ENCODE measurements at regions not wholly inside any gene's neighbourhood (a gene's known extent, or its start where the extent isn't known, plus 50 kb on each side); places are given as distances from the start of the nearest gene placed in this dataset.
A peak's percentile ranks its signal among the peaks of the same experiment; 100 is the strongest.
"Not testable (repeated sequence)": the region's sequence is repeated elsewhere in the genome, so short reads cannot be mapped to it uniquely, and the experiment has no call there.

DNA sequence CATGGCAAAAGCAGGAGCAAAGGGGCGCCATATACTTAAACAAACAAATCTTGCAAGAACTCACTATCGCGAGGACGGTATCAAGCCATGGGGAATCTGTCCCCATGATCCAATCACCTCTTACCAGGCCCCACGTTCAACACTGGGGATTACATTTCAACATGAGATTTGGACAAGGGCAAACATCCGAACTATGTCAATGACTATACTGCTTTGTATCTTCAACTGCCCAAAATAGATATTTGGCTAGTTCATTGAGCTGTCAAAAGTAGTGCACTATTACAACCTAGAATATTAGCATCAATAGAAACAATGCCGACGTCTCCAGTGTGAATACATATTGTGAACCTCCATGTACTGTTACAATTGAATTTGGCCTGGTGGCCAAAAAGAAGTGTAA lies 760.4 kb downstream of the MCTP2 start:
- DNase-seq (ENCODE audit: low spot score) = no peak

GRCh38 chr15:95009635-95010034 lies 778.3 kb downstream of the MCTP2 start:
- DNase-seq (ENCODE audit: low spot score) = no peak

DNA sequence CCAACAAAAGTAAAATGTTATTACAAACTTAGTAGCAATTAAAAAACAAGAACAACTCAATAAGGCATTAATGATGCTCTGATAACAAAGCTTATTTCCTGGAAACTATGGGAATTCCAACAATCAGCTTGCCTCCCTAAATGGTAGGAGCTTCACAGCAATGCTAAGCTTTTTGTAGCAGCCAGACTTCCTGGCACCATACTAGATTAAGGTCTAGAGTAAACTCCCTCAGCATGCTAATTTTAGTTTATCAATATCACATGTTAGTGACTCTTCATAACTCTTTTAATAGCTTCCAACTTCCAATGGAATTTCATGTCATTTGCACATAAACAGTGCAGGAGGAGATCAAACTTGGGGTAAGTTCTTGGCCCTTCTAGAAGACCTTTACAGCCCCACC lies 782.0 kb downstream of the MCTP2 start:
- no peak for DNase-seq (ENCODE audit: low spot score)

DNA sequence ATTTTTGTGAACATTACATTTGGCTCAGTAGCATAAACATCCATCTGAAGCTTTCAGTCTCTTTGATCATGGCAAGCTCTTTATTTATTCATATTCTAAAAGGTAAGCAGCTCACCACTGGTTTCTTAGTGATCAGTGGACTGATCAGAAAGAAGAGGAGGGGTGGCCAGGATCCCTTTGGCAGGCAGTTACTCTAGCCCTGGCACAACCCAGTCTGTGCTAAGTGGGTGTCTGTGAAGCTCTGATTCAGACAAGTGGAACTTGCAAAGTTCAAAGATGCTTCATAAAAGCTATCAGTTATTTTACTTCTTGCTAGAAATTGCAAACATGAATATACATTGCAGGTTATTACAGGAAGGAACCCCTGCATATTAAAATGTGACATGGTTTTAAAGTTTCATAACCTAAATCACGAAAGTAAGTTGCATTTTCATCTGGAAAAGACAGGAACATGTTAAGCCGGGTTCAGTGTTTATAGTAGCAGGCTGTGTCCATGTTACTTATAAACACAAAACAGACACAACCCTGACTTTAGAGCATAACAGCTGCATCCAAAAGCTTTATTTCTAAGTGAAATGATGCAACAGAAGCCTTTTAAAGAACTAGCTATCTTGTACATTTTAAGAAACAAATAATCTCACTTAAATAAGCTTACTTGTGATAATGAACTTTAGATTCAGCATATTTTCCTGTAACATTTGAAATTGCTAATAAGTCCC lies 785.3 kb downstream of the MCTP2 start:
- no peak for DNase-seq (ENCODE audit: low spot score)

DNA sequence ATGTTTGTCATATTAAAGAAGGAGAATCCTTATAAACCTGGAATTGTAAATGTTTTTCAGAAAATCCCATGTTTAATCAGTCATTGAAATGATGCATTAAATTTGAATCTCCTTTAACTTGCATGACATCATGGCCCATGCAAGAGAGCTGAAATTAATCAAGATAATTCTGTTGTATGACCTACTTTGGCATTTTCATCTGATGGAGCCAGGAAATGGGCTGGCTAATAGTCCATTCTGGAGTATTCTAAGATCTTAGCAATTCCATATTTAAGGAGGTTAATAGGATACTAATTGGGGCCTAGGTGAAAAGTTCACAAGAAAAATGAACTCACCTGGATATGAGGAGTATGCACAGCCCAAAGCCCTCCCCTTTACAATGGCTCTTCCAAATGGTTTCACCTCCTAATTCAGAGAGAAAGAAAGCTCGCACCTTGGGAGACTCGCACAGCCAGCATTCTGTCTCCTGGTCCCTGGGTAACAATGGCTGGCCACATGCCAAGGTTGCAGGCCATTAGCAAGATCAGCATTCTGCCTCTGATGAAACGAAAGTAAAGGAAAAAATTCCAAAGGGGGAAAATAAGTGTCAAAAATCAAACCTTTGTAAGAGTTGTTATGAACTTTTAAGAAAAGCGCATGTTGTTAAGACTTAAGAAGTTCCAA lies 786.4 kb downstream of the MCTP2 start:
- DNase-seq (ENCODE audit: low spot score) = peak; percentile 78

- DNase-seq (ENCODE audit: low spot score) = peak; percentile 35
Observed at GRCh38 chr15:95018888-95019545, 787.7 kb downstream of the MCTP2 start.

- no peak for DNase-seq (ENCODE audit: low spot score)
Observed at GRCh38 chr15:95019907-95020306, 788.5 kb downstream of the MCTP2 start.

DNA sequence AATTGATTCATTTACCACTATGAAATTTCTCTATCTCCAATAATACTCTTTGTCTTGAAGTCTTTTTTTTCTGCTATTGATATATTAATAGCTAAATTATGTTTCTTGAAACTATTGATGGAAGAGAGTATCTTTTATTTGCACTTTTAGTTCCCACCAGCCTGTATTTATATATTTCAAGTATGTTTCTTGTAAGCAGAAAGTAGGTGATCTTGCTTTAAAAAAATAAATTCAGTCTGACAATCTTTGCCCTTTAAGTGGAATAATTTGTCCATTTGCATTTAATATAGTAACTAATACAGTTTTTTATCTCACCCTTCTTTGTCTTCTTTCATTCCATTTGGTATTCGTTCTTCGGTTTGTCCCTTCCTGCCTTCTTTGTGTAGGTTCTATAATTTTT lies 790.5 kb downstream of the MCTP2 start:
- DNase-seq (ENCODE audit: low spot score) = no peak

DNA sequence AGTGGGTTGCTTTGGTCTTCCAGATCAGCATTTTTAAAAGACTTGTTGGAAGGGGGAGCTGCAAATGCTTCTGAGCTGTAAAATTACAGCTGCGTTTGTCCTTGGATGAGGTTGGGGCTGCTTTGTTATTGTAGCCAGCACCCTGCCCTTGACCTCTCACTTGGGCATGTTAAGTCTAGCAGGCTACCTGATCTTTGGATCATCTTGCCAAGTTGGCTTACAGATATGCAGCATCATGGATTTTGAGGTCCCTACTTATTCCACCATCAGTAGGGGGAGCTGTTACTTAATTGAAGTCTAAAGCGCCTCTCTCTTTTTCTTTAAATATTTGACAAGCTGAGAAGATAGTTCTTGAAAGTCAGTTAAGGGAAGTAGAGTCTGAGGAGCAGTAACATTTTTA lies 793.0 kb downstream of the MCTP2 start:
- peak; percentile 45 for DNase-seq (ENCODE audit: low spot score)

DNA sequence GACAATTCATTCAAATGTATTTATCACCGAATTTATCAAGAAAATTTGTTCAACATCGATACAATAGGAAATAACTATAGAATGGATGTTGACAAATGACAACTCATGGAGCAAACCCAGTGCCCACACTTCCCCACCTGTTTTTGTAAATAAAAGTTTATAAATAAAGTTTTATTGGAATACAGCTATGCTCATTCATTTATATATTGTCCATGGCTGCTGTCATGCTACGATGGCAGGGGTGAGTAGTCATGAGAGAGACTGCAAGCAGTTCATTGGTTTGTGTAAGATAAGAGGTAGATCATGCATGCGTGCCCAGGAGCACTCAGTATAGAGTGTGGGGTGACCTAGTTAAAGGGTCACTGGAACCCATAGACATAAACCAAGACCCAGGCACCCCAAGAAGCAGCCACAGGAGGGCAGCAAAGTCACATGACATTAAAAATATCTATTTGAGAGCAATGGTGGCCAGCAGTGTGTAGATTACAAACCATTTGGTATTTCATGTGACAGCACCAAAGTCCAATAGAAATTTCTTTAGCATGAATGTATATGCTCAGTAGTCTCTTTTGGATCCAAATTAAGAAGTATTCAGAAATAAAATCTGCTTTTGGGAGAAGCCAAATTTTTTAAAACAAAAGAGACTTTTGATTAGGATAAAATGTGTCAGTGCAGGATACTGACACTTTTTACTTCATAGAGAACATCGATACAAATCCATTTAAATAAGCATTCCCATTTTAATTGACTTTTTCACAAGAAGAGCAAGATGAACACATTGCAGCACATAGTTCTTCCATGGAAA lies 794.8 kb downstream of the MCTP2 start:
- peak; percentile 83 for DNase-seq (ENCODE audit: low spot score)

DNA sequence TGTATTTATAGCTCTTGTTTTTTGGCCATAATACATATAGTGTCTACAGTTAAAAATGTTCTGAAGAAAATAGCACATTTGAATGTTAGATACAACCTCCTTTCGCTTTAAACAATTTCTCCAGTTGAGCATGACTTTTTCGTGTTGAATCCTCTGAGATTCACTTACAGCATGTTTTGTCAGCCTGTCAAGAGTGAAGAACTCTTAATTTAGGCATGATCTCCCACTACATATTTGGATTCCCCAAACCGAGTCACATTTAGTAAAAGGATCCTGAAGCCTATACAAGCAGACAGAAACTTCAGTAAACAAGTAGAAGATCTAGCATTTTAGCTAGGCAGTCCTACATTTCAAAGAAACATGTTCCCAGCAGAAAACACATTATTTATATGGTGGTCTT lies 796.6 kb downstream of the MCTP2 start:
- DNase-seq (ENCODE audit: low spot score) = no peak

DNA sequence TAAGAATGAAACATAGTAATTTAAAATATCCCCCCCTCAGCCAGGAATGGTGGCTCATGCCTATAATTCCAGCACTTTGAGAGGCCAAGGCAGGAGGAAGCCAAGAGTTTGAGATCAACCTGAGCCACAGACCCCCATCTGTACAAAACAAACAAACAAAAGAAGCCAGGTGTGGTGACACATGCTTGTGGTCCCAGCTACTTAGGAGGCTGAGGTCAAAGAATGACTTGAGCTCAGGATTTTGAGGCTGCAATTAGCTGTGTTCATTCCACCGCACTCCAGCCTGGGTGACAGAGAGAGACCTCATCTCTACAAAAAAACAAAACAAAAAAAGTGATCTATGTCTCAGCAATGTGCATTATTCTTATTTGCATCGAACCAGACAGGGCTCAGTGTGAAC lies 800.8 kb downstream of the MCTP2 start:
- no peak for DNase-seq (ENCODE audit: low spot score)

- DNase-seq (ENCODE audit: low spot score) = no peak
Observed at GRCh38 chr15:95035106-95035505, 803.7 kb downstream of the MCTP2 start.

GRCh38 chr15:95041297-95041696 lies 809.9 kb downstream of the MCTP2 start:
- DNase-seq (ENCODE audit: low spot score) = no peak

DNA sequence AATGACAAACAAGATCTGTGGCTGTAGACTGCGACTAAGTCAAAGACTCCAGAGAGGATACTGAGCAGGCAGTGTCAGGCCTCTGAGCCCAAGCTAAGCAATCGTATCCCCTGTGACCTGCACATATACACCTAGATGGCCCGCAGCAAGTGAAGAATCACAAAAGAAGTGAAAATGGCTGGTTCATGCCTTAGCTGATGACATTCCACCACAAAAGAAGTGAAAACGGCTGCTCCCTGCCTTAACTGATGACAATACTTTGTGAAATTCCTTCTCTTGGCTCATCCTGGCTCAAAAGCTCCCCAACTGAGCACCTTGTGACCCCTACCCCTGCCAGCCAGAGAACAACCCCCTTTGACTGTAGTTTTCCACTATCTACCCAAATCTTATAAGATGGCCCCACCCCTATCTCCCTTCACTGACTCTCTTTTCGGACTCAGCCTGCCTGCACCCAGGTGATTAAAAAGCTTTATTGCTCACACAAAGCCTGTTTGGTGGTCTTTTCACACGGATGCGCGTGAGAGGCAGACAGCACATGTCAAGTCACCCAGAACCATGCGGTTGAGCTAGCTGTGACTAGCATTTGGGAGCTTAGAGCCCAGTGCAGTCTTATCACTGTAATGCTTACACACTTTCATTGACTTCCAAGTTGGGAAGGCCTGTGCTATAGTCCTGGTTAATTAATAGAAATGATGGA lies 812.0 kb downstream of the MCTP2 start:
- not testable (repeated sequence) for DNase-seq (ENCODE audit: low spot score)

DNA sequence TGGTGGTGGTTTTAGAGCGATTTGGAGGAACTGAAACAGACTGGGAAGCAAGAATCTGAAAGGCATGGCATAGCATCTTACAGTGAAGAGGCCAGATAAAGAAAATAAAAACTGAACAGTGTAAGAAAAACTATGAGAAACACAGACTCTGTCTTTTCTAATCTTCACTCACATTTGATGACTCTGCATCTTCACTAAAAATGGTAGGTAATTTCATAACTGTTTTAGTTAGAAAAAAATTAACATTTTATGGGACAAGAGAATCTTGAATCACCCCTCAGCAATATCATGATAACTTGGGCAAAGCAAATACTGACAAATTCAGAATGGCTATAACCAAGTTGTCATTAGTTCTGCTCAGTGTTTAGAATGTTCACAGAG lies 812.6 kb downstream of the MCTP2 start:
- DNase-seq (ENCODE audit: low spot score) = no peak

- DNase-seq (ENCODE audit: low spot score) = no peak
Observed at GRCh38 chr15:95044745-95045417, 813.5 kb downstream of the MCTP2 start.

DNA sequence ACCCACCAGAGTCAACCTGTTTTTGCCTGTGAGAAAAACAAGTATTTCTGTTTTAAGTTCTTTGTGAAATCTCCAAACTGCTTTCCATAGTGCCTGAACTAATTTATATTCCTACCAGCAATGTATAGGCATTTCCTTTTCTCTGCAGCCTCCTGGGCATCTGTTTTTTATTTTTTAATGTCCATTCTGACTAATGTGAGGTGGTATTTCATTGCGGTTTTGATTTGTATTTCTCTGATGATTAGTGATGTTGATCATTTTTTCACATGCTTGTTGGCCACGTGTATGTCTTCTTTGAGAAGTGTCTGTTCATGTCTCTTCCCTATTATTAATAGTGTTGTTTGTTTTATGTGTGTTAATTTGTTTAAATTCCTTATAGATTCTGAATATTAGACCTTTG lies 820.5 kb downstream of the MCTP2 start:
- DNase-seq (ENCODE audit: low spot score) = no peak

- no peak for DNase-seq (ENCODE audit: low spot score)
Observed at GRCh38 chr15:95059346-95059905, 828.1 kb downstream of the MCTP2 start.

- no peak for DNase-seq (ENCODE audit: low spot score)
Observed at GRCh38 chr15:95068701-95069521, 837.5 kb downstream of the MCTP2 start.
